ENCODE measurements at regions not wholly inside any gene's neighbourhood (a gene's known extent, or its start where the extent isn't known, plus 50 kb on each side); places are given as distances from the start of the nearest gene placed in this dataset.

DNA sequence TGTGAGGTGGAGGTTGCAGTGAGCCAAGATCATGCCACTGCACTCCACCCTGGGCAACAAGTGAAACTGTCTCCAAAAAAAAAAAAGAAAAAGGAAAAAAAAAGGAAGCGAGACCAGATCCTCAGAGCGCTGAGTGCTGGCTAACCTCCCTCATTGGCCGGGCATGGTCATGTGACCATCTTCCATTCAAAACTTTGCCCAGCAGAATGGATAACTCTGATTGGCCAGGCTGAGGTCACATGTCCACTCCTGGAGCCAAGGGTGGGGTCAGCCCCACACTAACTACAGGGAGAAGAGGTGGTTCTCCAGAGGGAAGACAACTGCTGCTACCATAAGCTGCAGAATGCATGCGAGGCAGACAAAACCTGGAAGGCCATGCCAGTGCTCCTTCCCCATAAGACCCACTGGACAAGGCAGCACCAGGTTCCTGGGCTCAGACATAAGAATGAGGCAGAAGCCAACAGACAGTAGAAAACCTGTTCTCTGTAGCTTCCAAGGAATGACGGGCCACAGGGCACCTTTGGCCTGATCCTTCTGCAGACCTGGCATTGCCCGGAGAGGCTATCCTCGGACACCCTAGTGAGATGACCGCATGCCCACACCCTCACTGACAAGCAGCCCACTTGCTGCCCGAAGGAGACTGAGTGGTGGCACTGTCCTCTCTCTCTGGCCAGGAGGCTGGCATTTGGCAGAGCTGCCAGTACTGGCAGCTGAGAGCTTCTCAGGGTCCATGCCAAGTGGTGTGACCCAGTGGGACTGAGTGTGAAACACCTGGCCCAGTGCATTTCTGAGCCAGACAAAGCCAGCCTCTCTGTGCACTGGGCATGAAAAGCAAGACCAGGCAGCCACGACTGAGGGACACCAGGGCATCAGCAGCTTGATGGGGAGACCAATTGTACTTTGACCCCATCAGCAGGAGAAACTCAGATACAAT is 311.9 kb upstream of the SULF2 start:
- DNase-seq = no peak

DNA sequence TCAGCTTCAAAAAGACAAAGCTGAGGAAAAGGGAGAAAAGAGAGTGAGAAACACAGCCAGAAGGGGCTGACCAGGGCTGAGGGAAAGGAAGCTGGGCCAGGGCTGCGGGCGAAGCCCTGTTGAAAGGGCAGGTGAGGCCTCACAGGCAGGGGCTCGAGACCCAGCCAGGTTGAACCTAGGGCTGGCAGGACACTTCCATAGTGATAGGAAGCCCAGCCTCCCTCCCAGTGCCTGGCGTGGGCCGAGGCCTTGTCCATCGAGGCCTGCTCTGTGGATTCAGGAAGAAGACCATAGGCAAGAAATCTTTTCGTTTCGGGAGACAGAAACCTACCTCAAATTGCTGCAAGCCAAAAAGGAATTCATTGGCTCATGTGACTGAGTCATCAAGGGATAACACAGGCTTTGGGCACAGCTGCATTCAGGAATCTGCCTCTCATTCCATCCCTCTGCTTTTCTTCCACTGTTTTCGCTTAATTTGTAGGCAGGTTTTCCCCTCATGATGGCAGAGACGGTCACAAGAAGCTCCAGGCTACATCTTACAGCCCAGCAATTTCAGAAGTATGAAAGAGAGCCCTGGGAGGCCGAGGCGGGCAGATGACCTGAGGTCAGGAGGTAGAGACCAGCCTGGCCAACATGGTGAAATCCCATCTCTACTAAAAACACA is 311.1 kb upstream of the SULF2 start:
- DNase-seq = no peak

DNA sequence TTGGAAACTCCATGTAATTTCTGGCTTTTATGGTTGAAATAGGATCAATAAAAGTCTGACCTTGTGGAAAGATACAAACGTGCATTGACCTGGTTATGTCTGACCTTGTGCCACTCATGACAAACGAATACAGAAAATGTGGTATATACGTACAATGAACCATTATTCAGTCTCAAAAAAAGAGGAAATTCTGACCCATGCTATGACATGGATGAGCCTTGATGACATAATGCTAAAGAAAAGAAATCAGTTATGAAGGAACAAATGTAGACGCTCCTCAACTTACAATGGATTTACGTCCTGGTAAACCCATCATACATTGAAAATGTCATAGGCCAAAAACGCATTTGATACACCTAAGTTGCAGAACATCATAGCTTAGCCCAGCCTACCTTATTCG is 309.7 kb upstream of the SULF2 start:
- DNase-seq = no peak

DNA sequence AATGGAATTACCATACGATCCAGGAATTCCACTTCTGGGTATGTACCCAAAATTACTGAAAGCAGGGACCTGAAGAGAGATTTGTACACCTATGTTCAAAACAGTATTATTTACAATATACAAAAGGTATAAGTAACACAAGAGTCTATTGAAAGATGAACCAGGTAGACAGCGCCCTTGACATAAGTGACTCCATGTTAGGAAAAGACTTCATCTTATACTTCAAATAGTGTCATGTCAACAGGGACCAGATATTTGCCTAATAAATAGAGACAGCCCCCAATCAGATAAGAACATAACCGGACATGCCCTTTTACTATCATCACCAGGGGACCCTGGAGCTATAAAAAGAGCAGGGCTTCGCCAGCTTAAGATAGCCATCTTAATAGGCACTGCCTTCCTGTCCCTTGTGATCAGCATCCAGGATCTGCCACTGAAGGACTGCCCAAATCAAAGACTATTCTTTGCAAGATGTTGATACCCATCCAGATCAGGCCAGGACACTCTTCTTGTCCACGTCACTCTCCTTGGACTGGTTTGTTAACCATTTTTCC is 309.0 kb upstream of the SULF2 start:
- no peak for DNase-seq

DNA sequence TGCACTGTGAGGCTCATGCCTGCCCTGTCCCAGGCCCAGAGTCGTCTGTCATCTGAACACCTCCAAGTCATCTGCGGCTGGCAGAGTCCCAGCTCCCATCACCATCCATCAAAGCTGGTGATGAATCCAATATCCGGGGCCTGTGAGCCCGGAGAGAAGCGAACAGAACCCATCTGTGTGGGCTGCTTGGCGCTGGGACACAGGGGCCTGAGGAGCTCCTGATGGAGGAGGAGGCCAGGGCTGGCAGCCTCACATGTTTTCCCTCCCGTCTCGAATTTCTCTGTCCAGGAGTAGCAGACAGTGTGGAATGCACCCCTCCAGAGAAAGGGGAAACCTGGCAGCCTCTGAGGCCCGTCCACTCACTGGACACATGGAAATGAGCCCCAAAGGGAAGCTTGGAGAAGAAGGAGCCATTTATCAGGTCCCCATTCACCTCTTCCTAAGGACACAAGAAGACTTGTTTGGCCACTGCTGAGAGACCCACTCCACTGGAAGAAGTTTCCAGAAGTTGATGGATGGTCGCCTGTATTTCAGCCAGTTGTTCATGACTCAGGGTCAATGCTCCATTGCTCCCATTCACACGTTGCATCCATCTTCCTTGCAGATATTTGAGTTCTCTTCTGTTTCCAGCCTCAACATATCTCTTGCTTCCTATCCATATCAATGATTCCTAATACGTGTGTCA is 307.5 kb upstream of the SULF2 start:
- no peak for DNase-seq

DNA sequence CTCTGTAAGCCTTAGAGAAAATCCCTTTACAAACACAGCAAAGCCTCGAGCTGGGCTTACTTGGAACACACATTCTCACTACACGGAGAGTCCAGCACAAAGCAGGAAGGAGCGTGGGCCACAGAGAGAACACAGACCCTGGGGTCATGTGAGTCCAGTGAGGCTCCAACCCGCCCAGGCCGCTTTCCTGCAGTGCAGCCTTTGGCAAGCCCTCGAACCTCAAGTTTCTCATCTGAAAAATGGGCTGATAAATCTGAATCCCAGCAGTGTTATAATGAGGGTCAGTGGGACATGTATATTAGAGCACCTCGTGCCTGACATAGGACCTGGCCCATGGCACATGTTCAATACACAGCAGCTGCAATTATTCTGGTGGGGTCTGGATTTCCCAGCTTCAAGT is 305.5 kb upstream of the SULF2 start:
- DNase-seq = no peak

DNA sequence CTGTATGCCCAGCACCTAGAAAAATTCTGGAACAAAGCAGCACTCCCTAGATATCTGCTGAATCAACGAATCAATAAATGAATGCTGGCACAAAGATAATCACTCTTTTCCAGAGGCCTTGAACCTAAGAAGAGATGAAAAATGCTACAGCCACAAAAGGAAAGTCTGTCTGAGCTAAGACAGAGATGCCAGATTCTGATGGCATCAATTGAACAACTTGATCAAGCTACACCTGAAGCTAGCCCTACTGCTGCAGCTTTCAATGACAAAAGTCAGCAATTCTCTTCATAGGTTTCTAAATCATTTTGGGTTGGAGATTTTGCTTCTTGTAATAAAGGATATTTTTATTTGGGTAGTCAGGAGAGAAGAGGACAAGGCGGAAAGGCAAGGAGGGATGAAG is 305.0 kb upstream of the SULF2 start:
- DNase-seq = no peak

DNA sequence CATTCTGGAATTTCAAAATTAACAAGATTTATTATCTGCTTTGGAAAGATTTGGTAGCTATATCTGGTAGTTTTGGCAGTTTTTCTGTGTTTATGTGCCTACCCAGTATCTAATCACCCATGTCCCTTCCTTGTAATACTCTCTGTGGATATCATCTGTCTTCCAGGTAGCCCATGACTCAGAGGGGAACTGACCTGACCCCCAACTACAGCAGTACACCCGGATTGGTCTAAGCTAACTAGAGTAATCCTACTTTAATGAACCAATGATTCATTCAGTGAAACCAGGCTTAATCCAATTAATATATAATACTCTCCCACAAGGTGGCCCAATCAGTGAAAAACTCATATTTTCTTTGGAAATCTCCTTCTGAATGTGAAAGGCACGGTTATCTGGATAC is 295.3 kb upstream of the SULF2 start:
- DNase-seq = no peak

DNA sequence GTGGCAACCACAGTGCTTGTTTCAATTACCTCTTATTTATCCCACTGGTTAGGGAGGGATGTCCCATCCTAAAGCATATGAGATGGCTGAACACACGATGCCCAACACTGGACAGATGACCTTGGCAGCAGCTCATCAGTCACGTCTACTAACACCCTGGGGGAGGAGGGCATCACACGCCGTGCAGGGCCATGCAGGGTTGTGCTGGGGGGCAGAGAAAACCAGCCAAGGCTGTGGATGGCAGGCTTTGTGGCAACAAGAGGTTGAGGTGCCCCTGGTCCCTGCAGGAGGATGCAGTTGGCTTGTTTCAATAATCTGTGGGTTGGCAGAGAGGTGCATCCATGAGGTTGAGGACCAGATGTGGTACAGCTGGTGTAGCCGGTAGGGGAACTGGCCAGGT is 293.7 kb upstream of the SULF2 start:
- no peak for DNase-seq

DNA sequence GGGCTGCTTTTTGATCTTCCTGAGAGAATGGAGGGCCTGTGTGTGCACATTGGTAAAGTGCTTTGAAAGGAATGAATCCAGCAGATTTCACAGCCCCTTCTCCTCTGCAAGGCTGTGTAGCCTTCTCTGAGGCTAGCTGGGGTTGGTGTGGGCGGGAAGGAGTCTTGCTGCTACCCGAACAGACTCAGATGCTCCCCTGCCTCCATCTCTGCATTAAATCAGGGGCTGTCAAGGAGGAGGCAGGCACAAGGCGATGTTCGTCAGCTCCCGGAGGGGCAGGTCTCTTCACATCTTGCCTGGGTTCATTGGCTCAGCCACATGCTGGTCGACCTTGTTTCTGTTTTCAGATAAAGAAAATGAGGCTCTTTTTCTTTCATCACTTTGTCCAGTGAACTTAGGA is 291.5 kb upstream of the SULF2 start:
- no peak for DNase-seq

DNA sequence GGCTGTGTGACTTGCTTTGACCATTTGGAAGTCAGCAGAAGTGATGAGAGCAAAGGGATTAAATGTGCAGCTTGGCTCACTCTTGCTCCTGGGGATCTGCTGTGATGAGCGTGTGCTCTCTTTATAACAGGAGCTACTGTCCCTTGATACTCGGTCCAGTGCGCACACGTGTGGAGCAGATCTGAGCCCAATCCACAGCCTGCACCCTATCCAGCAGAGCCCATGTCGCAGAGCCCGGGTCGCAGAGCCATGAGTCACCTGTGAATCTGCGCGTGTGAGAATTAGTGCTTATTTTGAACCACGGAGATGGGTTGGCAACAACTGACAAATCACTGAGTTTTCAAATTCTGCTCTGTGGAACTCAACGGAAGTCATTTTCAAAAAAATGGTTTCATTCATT is 291.0 kb upstream of the SULF2 start:
- no peak for DNase-seq

DNA sequence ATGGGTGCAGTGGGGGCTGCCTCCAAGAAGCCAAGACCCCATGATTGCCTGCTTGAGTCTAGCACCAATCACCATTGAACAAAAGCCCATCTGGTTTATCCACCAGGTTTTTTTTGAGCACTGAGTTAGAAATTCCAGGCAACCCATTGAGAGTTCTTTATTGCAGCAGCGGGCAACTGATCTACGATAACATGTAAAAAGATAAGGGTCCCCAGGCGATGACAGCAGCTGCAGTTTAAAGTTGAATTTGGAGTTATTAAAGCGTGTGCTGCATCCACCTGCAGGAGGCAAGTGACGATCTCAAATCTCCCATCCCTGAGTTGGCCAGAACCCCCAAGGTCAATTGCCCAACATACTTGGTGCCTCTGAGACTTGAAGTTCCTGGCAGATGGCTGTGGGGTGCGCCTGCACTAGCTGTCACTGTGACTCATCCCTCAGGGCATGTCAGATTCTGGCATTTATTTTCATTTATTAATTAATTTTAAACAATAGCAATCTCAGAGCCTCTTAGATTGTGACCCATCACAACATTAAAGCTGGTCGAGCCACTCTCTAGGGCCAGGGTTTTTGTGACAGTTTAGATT is 290.4 kb upstream of the SULF2 start:
- DNase-seq = peak; percentile 4

DNA sequence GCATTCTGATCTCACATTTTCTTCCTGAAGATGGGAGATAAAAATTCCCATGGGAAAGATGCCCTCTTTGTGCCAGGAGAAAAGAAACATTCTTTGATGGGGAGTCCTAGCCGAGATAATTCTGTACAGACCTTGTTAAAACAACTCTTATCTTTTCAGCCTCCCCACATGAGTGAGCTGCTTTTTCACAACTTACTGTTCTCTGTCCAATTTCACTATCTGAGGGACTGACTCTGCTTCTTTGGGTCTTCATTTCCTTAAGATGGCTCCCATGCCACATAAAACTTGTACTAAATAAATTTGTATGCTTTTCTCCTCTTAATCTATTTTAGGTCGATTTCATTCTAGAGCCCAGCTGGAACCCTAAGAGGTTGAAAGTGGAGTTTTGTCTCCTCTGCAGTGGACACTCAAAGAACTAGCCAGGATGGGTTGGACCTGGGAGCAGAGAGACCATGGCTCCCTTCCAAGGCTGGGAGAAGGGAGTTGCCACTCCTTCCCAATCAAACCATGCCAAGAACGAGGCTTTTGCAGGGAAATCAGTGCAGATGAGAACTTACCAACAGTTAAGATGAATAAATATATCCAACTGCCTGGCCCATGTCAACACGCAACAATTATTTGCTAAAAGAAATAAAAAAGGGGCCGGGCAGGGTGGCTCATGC is 285.8 kb upstream of the SULF2 start:
- no peak for DNase-seq

DNA sequence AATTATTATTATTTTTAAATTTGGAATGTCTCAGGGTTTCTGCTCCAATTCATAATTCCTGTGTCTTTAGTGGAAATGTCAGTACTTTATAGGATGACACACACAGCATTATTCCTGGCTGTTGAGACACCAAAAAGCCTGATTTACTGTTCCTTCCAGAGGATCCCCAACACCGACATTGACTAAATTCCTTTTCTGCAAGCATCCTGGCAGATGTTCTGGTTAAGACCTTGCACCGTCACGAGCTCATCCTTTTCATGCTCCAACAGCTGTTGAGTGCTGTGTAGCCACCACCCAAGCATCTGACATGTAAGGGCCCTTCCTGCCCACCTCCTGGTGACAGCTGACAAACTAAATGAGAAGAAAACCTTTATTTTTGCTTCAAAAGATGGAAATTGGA is 284.3 kb upstream of the SULF2 start:
- peak; percentile 71 for DNase-seq

DNA sequence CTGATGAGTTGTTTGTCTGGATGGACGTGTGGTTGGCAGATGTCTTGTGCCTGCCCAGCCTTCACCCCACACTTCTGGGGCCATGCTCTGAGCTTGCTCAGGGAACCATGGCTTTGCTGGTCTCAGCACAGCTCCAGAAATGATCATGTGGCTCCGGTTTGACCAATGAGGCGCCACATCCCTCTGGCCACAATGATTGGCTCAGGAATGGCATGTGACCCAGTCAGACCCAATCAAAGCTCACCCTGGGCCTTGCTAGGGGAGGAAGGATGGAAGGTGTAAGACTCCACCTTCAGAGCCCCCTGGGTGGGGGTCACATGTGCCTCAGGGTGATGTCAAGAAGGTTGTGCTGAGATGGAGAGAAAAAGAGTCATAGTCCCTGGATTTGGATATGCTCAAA is 281.6 kb upstream of the SULF2 start:
- DNase-seq = no peak

DNA sequence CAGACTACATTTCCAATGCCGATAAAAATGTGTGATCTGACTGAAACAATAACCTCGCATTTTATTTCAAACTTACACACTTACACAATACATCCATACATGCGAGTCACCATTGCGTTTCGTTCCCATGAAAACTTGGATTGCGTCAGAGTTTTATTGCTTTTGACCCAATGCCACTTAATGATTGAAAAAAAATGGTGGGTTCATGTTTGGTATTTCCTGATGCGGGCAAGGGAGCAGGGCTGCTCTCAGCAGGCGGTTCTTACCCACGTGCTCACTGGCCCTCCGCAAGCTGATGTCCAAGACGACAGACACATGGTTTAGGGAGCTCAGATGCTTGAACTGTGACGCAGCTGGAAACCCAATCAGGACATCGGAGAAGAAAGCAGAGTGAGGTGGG is 281.0 kb upstream of the SULF2 start:
- no peak for DNase-seq

DNA sequence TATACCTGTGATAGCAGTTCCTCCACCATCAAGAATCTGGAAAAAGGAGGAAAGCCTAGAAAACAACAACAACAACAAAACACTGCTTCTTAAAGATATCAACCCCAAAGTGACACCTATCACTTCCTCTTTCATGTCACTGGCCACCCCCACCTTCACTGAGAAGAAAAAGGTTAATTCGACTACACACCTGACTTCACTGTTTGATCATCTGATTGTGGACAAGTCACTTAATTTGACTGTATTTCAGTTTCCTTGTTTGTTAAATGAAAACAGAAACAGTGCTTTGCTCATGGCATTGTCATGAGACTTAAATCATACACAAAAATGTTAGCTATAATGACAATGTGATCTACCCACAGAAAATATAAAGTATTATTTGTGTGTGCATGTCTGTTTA is 280.6 kb upstream of the SULF2 start:
- DNase-seq = no peak

DNA sequence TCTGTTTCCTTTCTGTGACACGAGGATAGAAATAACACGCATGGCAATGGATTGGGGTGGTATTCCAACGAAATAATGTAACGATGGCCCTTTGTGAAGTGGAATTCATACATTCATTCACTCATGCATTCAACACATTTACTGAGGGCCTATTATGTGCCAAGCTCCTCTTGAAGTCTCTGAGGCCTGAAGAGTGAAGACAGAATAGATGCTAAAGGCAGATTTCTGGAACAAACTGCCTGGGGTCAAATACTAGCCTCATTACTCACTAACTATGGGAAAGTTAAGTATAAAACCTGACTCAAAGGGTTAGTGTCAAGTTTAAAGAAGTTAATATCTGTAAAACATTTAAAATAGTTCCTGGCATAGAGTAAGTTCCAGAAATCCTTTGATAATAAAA is 279.6 kb upstream of the SULF2 start:
- DNase-seq = no peak

DNA sequence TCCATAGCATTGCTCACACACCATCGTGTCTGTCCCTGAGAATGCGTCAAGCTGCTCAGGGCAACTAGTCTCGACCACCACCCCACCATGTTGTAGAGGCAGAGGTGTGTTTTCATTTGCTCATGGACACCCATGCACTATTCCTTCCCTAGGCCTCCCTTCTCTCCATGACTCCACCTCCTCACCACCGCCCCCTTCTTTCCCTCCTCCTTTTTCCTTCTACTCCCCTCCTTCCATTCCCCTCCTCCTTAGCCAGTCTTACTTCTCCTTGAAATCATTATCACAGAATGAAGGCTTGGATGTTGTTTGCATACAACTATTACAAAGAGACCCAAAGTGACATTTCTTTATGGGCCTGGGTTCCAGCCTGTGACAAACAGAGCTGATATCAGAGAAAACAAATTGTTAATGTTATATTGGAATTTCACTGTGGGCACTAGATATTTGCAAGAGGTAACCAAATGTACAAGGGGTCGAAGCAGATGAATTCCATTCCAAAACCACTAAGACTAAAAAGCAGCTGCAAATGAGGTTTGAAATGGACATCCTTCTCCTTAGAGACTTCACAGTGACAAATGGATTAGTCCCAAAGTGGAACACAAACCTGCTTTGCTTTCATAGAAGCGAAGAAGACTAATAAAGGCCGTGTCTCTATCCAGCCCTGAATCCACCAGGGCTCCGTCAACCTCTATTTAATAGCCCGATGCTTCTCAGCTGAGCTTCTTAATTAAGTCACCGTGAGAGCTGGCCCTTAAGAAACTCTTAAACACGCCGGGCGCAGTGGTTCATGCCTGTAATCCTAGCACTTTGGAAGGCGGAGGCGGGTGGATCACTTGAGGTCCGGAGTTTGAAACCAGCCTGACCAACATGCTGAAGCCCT is 275.8 kb upstream of the SULF2 start:
- no peak for DNase-seq

DNA sequence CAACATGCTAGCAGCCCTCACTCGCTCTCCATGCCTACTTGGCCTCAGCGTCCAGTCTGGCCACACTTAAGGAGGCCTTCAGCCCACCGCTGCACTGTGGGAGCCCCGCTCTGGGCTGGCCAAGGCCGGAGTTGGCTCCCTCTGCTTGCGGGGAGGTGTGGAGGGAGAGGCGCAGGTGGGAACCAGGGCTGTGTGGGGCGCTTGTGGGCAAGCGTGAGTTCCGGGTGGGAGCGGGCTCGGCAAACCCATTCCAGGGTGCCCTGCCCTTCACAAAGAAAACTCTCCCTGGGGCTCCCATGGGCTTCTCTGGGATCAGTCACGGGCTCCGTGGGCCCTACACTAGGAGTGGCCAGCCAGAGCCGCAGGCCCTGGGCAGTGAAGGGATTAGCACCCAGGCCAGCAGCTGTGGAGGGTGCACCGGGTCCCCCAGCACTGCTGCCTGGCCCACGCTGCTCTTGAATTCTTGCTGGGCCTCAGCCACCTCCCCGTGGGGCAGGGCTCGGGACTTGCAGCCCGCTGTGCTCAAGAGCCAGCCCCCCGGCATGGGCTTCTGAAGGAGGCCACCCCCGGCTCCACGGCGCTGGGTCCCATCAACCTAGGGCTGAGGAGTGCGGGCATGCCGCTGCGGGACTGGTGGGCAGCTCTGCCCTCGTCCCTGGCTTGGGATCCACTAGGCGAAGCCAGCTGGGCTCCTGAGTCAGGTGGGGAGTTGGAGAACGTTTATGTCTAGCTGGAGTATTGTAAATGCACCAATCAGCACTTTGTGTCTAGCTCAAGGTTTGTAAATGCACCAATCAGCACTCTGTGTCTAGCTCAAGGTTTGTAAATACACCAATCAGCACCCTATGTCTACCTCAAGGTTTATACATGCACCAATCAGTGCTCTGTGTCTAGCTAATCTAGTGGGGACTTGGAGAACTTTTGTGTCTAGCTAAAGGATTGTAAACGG is 273.6 kb upstream of the SULF2 start:
- no peak for DNase-seq

Data from NCI-H1694 treated with DMSO at 0.1 percent for 48 hours (cell line).